ENCODE measurements at regions not wholly inside any gene's neighbourhood (a gene's known extent, or its start where the extent isn't known, plus 50 kb on each side); places are given as distances from the start of the nearest gene placed in this dataset.
A peak's percentile ranks its signal among the peaks of the same experiment; 100 is the strongest.

DNA sequence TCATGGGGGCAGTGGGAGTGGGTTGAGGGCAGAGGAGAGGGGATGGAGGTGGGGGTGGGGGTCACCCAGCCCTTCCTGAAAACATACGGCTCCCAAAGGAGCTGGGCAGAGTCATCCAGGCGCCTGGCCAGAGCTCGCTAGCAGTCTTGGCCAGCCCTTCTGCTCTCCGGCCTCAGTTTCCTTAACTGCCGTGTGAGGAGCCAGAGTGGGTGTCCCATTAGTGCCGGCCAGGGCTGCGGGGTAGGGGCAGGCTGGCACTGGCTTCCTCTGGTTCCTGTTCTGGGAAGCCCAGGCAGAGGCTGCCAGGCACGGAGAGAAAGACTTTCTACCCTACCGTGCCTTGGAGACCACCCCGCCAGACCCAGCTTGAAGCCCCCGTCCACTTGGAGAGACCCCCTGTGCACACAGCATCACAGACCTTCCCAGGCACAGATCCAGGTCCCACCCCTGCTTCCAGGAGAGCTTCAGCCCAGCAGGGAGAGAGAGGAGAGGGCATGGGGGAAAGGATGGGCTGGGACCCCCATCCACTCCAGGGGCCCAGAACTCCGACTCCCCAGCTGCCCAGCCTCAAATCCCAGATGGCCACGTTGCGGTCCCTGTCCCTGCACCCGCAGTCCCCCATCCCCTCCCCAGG lies 93.3 kb downstream of the RFLNA start:
- no peak for DNase-seq

DNA sequence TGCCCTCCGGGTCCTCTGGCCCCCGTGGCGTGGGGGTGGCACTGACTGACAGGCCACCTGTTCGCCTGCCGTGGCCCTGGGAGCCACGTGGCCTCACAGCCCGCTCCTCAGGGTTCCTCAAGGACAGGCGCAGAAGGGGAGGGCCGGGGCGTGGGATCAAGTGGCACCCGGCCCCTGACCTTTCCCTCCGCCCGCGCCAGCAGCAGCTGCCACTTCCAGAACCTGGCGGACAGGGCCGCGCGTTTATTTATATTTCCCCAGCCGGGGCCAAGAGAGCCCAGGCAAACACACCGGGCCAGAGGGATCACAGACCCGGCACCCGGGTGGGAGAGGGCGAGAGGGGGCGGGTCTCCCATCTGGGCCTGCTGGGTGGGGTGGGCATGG lies 92.6 kb downstream of the RFLNA start:
- DNase-seq: no peak

DNA sequence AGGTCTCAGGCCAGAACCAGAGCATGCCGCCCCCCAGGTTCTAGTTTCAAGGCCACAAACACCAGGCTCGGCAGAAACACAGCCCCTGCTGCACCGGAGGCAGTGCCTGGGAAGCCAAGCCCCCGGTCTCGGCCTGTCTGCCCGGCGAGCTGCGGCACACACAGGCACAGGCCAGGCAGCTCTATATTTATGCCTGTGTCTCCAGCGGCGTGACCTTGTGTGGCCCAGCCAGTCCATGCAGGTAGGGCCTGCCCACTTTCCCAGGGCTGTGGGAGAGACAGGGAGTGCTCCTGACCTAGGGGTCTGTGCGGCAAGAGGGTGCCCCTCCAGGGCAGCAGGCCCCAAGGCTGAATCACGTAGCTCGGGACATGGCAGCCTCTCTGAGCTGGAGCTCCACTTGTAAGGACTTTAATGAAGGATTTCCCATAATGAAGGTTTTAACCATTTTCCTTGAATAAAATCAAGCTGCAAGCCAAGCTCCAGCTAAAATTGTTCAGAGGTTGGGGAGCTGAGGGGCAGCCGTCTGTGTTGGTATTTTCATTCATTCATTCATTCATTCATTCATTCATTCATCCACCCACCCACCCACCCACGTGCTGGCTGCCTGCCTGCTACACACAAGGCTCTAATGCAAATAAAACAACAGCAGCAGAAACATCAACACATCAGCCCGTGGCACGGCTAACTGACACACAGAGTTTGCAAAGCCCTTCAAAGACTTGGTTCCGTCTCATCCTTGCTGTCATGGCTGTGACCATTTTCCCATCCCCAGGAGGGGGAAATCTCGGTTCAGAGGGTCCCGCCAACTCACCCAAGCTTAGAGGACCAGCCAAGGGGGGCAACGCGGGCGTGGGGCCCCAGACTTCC lies 92.0 kb downstream of the RFLNA start:
- no peak for DNase-seq

DNA sequence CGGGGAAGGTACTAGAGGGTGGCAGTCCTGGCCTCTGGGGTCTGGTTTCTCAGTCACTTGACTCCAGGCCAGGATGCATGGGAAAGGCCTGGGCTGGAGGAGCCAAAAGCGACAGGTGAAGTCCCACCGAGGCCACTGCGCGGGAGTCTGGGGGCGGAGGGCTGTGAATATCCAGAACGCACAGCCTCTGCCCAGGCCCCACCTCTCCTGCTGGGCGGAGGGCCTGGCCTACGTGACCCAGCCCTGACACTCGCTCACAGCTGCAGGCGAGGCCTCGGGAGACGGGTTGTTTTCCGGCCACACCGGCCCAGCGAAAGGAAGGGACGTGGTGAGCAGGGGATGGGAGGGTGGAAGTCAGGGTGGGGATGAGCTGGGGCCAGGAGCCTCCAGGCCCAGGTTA lies 91.2 kb downstream of the RFLNA start:
- no peak for DNase-seq

DNA sequence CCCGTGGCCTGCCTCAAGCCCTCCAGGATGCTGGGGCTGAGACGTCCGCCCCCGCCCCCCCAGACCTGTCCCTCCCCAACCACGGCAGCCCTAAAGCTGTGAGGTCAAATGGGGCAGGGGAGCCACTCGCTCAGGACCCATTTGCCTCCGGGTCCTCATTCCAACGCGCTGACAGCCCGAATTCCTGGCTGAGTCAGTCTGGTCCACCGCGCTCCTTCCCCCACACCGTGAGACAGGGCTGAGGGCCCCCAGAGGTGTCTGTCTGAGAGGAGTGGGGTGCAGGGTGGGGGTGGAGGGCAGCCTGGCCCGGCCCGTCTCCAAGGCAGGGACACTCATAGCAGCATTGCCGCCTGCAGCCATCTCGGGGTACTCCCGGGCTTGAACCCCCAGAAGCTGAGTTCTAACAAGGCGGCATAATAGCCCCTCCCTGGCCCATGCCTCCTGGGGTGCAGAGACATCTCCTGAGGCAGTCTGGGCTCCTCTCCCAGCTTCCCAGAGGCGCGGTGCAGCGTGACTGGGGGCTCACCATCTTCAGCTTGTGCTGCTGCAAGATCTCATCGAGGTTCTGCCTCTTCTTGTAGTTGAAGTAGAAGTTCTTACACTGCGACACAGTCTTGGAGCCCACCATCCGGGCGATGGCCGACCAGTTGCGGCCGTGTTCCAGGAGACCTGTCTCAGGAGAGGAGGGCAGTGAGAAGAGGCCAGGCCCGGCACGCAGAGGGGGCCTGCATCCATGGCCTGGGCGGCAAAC lies 90.5 kb downstream of the RFLNA start:
- DNase-seq: no peak

DNA sequence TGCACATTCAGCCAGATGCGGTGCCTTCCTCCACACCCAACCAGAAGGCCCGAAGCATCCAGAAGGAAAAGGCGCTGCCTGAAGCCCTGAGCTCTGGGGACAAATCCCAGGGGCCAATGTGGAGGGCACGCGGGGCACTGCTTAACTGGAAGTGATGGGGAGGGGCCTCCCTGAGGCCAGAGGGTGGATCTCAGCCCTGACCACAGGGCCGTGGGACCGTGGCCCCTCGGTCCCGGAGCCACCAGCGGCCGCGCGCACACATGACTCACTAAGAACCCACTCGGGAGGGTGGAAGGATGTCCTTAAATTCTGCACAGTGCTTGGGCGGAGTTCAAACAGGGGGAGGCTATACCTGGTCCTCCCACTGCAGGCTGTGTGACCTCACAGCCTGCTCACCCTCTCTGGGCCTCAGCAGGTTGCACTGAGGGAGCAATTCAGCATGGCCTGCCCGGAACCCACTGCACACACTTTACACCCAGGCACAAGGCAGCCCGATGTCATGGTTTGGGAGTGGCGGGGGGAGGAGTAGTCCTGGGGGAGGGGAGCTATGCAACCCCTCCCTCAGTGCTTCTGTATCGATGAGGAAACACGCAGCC lies 89.5 kb downstream of the RFLNA start:
- no peak for DNase-seq

DNA sequence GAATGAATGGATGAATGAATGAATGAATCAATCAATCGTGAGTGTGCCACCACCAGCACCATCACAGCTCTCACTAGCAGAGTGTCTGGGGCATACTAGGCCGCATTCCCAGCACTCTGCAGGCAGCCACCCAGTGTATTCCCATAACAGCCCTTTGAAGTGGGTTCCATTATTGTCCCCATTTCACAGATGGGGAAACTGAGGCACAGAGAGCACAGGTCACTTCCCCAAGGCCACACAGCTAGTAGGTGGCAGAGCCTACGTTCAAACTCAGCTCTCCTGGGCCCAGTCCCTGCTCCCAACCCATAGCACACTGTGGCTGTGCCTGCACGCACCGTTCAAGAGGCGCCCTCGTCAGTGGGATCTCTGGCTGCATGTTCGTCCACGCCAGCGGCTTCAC lies 88.1 kb downstream of the RFLNA start:
- no peak for DNase-seq

DNA sequence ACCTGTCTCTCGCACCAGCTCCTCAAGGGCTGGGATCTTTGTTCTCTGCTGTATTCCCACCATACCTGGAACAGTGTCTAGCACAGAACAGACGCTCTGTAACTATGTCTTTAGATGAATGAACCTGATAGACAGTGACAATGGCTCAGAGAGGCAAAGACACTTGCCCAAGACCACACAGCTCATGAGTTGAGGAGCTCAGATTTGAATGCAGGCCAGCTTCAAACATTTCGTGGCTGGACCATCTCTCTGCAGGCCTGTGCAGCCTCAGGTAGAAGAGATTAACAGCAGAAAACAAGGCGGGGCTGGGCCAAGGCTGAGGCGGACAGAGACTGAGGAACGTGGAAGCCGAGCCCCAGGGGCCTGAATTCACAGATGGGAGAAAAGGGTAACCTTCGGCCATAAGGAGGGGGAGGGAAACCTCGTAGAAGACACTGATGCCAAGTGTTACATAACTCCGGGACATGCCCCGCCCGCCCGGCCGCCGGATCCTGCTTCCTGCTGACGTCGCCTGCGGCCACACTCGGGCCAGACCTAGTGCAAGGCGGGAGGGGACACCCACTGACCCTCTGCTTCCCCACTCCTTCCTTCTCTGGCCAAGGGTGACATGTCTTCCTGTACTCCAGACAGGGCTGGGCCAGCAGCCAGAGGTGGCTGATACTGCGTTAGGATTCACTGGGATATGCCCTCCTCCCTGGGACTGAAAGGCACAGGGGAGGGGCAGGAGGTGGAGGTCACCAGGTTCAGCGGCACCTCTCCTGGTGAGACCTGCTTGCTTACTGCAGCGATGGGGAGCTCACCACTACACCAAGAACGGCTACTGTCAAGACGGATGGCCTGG lies 86.8 kb downstream of the RFLNA start:
- peak in 52 of 56 donors; percentile 18 to 85 (median 63) for DNase-seq

DNA sequence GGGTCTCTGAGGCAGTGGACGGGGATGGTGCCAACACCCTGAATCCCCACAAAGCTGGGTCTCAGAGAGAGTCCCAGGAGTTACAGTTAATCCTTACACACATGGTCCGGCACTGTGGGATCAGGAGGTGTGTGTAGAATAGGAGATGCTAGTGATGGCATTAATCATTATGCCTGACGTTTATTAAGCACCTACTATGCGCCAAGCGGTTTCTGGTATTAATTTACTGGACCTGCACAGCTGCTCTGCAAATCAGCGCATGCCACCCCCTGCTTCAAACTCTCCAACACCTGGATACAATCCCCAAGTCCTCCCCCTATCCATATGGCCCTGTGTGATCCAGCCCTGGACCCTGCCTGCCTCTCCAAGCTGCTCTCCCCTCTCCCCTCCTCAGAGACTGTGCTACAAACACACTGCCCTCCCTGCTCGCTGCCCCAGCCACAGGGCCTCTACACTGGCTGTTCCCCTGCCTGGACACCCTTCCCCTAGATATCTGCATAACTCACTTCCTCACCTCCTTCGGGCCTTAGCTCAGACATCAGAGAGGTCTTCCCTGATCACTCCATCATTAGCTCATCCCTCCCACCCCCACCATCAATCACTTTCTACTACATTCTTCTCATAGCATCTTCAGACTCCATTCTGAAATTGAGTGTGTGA lies 86.0 kb downstream of the RFLNA start:
- no peak for DNase-seq

DNA sequence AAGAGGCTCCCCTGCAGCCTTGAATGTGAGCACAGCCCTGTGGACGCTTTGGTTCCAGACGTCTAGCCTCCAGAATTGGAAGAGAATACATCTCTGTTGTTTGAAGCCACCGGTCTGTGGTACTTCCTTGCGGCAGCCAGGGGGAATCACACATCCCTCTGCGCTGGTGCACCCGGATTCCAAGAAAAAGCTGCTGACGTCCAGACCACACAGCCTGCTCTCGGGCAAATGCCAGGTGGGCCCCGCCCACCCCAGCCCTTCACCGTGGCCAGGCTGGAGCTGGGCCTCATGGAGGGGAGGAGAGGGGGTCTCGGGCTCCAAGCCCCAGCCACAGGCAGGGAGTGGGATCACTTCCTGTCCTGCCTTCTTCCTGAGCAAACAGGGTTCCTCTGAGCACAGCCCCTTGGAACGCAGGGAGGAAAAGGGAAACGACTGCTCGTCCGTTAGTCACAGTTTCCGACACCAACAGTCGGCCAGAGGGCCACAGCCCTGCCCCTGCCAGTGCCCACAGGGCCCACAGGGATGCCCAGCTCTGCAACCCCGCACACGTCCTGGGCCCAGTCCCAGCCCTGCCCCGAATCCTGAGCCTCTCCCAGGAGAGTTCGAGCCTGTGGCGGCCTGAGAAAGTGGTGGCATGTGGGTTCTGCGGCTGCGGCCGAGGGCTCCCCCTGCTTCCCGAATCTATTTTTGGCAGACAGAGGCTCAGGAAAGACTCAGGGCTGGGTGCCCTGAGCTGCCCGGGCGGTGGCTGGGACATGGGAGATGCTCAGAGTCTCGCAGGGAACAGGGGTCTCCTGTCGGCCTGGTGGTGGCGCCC lies 85.3 kb downstream of the RFLNA start:
- DNase-seq: peak in 29 of 56 donors; percentile 26 to 75 (median 44)

DNA sequence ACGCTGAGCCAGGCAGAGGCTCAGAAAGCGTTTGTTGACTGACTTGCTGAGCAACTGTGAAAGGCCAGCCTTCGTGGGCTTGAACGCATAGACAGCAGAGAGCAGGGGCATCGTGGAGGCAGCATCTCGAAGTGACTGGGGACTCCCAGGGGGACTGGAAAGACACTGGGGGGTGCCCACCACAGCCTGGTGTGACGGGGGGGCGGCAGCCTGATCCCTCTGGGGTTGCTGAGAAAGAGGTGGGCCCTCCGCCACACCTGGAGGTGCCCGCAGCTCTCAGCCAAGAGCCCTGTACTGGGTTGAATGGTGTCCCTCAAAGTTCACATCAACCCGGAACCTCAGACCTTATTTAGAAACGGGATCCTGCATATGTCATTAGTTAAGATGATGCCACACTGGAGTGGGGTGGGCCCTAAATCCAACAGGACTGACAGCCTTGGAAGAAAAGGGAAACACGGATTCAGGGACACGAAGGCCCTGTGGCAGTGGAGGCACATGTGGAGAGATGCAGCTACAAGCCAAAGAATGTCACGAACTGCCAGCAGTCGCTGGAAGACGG lies 84.6 kb downstream of the RFLNA start:
- DNase-seq: no peak

DNA sequence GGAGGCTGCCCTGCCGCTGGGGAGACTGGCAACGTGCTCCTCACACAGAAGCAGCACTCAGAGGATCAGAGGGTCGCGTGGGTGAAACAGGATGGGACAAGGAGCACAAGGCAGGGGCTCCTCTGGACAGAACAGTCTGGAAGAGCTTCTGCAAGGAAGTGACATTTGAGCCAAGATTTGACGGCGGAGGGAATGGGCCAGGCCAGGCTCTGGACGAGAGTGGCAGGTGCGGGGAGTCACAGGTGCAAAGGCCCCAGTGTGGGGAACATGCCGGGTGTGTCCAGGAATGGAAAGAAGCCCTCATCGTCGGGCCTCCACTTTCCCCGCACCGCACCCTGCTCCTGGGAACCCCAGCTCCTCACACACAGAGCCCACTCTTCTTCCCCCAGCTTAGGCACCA lies 84.0 kb downstream of the RFLNA start:
- no peak for DNase-seq

DNA sequence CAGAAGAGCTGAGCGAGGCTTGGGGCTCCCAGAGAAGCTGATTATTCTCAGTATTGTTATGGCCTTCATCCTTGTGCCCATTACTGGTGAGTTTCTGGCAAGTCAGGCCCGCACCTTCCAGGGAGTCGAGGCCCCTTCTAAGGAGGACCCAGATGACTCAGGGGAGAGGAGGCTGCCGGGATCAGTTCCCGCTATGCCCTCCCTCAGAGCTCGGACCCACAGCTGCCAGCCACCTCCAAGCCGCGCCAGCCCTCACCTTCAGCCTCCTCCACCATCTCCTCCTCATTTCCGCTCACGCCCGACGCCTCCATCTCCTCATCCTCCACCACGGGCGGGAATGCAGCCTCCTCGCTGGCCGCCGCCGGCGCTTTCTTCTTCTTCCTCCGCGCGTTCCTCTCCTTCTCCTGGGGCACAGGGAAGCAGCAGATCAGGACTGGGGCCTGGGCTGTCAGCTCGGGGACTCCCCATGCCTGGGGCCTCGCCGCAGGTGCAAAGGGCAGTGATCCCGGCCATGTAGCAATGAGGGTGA lies 83.2 kb downstream of the RFLNA start:
- DNase-seq: no peak

DNA sequence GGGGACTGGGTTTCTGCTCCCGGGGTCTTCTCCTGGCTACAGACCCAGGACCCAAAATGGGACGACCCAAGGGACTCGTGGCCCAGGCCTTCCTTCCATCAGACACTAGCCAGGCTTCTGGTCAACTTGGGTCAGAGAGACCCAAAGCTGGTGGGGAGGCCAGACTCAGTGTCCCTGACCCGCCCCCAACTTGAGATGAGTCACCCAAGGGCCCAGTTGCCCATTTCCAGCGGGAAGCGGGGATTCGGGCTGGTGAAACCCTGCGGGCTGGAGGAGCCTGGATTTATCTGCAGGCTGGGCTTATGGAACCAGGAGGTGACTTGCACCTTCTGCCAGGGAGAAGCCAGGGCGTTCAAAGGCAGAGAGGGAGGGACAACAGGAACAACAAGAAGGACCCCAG lies 81.5 kb downstream of the RFLNA start:
- no peak for DNase-seq

DNA sequence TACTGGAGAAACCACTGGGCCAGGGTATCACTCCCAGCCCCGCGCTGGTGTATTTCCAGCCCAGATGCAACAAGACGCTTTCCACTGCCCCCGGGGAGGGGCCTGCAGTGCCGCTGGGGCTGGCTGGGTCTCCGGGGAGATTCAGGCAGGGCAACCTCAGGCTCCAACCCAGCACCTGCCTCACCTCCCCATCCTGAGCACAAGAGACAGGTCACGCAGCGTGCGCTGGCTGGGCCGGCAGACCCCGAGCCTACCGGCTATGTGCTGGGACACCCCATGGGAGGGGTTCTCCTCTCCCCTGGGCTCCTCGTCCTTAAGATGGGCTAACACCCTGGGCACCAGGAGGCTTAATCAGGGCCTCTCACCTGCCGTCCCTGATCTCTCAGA lies 80.9 kb downstream of the RFLNA start:
- no peak for DNase-seq

DNA sequence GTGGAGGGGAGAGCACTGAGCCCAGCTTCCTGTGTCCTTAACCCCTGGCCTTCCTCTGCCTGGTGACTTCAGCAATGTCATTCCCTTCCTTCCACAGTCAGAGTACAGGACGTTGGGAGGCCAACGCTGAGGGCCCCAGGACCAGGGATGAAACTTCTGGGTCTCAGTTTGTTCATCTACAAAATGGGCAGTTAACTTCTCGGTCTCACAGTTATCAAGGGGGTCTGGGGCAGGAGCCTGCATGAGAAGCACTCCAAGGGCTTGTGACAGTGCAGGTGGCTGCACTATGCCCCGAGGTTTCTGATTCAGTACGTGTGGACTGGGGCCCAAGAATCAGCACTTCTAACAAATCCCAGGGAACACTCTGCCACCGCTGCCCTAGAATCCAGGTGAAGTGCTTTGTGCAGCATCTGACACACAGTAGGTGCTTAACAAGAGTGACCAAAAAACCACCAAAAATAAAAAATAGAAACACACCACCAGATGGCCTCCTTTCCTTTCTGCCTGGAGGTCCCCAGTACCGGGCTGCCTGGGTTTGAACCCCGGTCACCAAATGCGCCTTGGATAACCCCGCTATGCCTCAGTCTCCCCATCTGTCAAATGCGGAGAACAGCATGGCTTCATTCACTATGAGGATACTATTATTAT lies 80.4 kb downstream of the RFLNA start:
- no peak for DNase-seq

DNA sequence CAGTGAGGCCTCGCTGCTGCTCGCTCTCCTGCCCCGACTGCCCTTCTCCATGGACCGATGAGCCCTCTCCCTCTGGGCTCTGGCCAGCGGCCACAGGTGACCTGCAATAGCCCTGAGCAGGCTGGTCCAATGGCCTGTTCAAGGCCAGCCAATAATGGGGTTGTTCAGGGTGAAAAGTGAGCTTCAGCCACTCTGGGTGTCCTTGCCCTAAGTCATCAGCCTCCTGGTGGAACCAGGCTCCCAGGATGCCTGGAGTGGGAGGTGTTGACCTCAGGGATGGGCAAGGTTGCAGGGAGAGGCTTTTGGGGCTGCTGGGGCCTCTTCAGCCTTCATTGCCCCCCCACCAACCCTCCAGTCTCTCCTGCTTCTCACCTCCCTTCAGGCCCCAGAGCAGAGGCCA lies 79.7 kb downstream of the RFLNA start:
- no peak for DNase-seq

DNA sequence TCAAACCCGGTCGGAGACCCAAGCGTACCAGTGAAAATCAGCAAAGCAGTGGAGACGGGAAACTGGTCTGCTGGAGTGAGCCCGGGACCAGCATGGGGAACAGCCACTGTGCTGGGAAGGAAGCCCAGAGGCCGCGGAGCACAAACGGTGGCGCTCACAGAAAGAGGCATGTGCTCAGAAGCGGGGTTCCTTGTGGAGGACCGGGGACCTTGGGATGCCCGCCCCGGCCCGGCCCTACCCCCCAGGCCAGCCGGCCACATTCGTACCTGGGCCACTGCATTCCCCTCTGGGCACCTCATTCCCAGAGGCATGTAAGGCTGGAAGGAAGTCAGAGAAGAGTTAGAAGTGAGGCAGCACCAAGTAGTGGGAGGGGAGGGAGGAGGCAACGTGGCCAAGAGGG lies 79.3 kb downstream of the RFLNA start:
- no peak for DNase-seq
